ENCODE measurements at regions not wholly inside any gene's neighbourhood (a gene's known extent, or its start where the extent isn't known, plus 50 kb on each side); places are given as distances from the start of the nearest gene placed in this dataset.

DNA sequence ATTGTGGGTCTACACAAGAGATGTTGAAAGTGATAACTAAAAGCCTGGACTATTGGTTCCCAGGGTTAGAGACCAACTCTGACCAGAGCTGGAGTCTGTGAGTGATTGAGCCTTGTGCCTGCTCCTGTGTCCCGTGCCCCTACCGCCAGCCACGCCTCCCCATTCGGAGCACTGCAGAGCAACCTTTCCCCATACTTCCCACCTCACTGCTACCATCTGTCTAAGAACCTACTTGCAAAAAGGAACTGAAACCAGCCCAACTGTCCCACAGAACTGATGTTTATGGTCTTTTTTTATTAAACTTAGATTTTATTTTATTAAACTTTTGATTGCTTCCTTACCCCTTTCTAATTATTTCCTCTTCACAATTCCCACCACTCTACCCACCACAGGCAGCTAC lies 300.3 kb upstream of the MGAT5 start:
- DNase-seq, result no peak

DNA sequence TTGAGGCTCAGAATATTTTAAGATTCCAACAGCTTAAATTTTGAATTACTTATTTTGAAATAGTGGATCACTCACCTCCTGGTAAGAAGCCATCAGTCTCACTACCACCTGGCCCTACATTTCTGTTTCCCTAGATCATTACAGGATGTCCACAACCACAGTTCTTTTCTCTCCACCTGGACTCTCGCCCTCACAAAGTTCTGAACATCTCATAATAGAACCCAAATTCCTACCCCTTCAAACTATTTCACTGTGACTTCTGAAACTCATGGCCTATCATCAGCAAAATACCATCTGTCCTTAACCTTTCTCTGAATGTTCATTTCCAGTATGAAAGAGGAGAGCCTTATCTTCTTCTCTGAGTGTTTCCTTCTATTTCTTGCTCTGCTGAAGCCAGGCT lies 299.2 kb upstream of the MGAT5 start:
- no peak for DNase-seq

DNA sequence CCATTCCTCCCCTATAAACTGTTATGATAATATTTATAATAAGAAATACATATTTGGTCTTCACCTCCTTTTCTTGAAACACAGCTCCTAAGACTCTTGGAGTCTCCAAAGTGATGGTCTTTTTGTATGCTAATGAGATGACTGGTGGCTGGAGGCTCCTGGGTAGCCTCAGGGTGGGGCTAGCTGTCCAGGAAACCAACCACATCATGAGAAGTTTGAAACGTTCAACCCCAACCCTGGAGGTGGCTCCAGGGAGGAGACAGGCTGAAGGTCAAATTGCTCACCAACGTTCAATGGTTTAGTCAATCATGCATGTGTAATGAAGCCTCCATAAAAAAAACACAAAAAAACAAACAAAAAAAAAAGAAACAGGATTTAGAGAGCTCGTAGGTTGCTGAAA lies 298.7 kb upstream of the MGAT5 start:
- DNase-seq, result no peak

DNA sequence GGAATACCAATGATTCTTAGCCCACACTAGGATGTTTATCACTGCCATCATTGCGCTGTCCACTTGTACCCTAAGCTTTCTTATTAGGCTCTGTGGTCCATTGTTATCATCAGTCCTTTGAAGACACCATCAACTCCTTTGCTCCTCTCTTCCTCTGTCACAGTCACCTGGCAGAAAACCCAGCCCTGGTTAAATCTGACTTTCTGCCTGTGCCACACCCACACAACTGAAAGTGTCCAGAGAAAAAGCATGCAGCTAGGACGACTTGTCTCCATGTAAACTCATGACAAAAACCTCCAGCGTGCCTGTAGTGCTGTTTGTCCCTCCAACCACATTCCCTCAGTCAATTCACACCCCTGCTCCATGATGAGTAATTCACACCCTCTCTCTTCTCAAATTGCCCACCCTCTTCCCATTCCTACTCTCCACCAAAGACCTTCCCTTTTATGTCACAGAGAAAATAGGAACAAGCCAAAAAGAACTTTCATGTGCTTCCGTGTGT lies 297.4 kb upstream of the MGAT5 start:
- no peak for DNase-seq

DNA sequence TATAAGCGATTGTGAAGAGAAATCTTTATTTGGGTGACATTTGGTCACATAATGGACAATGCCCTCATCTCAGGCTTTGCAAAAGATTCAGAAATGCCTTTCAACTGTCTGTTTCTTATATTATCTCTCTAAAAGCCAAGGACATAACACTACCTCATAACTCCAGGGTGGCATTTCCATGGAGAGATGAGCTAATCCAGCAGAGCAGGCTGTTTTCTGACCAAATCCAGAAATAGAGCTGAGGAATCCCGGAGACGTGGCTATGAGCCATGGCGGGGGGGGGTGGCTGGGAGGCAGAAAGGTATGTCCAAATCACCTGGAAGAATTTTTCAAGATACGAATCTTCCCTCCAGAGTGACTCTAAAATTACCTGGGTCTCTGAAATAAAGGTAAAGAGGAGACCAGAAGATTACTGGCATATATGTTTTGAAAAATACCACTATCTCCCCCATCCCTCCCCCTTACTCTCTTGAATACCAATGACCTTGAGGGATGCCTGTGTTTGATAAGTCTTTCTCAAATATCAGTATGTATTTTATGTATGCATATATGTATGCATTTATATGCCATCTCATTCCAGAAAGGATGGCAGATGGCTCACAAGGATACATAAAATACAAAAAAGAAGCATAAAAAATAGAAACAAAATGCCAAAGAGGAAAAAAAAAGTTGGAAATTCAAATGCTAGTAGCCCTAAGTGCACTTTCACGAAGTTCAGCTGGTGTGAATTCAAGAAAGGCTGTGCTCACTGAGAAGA lies 296.0 kb upstream of the MGAT5 start:
- no peak for DNase-seq

DNA sequence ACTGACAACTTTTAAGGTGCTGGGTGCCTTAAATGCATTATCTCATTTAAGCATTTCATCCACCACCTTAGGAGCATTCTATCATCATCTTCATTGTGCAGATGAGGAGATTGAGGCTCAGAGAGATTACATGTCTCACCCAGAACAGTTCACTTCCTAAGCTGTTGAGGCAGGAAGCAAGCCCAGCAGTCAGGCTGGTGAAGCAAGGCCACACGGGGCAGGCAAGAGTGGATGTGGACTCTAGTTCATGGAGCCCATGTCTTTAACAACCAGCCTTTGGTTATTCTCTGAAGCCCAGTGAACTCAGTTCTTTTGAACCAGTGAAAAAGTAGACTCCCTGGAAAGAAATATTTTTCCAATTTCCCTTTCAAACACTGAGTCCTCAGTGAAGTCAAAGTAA lies 294.8 kb upstream of the MGAT5 start:
- no peak for DNase-seq

DNA sequence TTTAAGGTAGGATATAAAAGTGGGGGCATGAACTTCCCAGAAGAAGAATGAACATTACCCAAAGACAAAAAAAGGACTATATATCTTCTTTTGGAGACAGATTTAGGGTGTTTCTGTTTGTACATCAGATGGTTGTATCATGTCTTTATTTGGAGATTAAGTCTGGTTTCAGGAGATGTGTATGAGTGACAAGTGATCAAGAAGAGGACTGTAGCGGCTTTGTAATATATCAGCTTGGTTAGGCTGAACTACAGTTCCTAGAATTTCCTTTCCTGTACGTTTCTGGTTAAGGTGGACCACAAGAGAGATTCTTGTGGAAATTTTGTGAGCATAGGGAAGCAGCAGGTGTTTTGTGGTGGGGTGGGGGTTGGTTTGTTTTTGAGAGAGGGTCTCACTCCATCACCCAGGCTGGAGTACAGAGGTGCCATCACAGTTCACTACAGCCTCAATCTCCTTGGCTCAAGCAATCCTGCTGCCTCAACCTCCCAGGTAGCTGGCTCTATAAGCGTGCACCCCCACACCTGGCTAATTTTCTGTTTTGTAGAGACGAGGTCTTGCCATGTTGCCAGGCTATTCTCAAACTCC lies 287.1 kb upstream of the MGAT5 start:
- no peak for DNase-seq

DNA sequence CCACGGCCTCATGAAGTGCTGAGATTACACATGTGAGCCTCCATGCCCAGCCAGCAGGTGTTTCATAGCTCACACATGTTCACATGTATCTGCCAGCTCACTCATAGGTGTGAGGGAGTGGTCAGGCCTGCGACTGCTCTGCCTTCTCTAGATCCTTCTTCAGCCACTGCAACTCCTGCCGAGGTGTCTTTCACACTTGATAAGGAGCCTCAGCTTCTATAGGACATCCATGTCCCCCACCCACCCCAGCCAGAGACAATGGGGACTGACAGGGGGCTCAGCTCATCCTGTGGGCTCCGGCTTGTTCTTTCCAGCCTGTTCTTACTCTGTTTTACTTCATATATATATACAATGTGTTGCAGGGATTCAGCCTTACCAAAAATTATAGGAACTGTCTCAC lies 286.5 kb upstream of the MGAT5 start:
- no peak for DNase-seq

DNA sequence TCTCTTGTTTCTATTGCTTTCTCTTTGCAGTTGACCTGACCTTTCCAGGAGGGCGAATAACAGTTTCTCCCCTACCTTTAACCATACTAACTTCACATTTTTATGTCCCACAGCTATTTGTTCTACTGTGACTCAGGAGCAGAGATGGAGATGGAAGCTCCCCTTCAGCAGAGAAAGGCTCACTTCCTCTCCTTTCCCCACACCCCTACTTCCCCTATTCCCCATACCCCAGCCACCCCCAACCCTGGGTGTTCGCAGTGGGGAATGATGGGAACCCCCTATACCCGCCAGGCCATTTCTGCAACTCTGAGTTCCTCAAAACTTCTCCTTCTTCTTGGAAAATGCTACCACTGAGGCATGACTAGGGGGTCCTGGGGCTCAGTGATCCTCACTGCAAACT lies 285.4 kb upstream of the MGAT5 start:
- DNase-seq, result no peak

DNA sequence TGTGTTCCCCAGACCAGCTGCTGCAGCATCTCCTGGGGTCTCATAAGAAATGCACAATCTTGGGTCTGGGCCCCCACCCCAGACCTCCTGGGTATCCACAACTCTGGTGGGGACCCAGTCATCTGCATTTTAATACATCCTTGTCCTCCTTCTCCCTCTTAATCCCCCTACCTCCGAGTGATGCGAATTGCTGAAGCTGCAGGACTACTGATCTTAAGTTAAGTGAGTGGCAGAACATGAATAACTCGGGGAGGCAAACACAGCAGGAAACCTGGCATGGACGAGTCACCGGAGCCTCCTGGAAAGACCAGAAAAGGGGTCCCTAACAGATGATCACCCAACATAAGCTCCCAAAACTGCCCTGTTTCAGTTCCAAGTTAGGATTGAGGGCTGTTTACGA lies 283.2 kb upstream of the MGAT5 start:
- no peak for DNase-seq

DNA sequence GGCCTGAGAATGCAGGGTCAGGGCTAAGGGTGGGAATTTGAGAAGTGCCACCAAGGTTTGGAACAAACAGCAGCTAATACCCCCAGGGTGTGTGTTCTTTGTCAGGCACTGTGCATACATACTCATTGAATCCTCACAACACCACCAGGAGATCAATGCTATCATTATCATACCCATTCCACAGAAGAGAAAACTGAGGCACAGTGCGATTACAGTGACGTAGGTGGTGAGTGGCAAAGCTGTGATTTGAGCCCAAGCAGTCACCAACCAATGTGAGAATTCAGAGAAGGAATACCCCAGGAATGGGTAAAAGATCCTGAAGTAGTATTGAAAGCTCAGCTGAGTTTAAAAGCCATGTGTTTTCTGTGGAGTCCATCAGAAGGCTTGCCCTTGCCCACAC lies 281.6 kb upstream of the MGAT5 start:
- DNase-seq, result no peak

DNA sequence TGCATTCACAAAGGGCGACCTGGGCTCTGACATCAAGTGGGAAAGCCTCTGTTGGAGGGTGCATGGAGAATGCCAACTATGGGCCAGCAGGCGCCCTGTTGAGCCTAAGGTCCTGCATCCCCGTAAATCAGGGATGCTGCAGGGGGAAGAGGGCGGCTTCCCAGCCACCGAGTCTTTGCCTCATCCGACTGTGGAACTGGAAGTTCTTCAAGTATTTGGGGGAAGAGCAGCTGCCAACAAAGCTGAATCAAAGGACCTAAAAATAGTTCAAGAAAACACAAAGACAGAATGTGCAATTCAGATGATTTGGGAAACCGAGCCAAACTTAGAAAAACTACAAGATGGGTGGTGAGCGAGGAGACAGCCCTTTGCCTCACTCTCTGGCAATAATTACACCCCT lies 281.1 kb upstream of the MGAT5 start:
- DNase-seq, result no peak

DNA sequence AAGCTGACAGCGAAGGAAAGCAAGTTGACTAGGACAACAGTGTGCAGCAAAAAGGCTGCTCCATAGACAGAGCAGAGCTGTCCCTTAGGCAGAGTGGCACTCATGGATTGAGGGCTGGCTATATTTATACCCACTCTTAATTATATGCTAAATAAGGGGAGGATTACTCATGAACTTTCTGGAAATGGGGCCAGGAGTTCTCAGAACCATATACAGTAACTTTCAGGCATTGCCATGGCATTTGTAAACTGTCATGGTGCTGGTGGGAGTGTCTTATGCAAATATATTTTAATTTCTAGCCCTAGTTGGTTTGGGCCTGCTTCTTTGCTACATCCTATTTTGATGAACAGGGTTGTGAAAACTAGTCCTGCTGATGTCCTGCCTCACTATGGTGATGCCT lies 279.5 kb upstream of the MGAT5 start:
- no peak for DNase-seq

DNA sequence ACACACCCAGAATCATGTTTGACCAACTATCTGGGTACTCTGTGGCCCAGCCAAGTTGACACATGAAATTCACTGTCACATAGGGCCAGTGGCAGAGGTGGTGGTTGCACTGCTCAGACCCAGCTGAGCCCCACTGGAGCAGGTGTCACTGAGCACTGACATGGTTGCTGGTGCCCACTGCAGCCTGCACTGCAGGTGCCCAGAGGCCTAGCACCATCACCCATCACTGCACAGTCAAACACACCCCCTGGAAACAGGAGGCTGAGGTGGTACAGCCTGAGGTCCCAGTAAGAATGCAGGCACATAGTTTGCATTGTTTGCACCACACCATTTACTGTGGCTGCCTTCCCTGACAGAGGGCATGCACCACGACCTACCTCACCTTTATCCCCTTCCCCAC lies 278.7 kb upstream of the MGAT5 start:
- DNase-seq, result no peak

DNA sequence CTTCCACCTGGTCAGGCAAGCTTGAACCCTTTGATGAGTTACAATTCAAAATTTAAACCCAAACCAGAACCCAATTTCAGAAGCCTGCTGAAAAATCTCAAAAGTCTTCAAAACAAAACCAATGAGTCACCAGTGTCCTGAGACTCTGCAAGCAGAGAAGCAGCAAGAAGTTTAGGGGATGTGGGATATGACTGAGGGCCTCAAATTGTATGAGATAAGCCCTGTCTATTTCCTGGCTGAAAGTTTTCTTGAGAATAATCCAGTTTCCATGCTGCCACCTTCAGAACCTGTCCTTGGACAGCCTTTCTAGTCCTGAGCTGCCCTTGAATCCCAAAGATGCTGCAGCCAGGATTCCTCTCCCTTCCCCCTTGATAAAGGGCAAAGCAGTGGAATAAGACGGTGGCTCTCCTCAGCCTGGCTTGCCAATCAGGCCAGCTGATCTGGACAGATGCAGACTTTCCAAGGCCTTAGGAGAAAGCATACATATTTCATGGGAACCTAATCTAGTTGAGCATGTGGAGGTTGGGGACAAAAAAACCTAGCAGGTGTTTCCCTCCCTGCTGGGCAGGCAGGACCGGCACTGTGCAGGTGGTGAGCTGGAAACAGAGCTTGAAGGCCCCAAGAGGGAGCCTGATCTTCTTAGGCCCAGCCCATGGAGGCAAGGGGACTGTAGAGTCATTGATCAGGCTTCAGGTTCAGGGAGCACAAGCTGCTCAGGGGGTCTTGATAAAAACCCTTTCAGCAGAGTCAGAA lies 278.0 kb upstream of the MGAT5 start:
- DNase-seq, result peak; percentile 40

DNA sequence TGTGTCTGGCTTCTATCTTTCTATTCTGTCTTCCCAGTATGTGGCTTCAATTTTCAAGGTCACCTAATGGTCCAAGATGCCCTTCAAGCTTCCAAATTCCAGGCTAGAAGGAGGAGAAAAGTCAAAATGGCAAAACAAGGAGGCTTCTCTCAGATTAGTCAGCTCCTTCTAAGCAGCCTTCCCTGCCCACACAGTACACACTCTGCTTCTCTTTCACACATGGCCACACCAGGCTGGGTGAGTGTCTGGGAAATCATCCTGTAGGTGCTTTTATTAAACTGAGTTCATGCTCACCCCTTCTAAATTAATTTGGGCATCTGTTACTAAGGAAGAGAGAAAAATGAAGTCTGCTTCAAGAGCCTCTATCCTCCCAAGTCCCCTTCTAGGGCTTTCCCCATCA lies 277.2 kb upstream of the MGAT5 start:
- no peak for DNase-seq

DNA sequence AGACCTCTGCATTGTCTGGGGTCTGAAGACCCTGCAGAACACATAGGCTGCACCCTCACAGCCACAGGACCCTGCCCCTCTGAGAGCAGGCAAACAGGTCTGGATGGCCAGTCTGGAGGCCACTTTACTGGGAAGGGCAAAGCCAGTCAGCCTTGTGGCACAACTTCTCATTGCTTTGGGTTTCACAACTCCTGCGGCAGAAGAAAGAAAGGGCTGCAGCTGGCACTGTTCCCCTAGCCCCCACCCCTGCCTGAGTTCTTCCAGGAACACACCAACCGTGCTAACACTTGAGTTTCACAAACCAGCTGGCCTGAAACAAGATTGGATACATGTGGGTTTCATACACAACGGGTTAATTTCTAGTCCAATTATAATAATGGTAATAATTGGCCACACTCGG lies 276.5 kb upstream of the MGAT5 start:
- no peak for DNase-seq

DNA sequence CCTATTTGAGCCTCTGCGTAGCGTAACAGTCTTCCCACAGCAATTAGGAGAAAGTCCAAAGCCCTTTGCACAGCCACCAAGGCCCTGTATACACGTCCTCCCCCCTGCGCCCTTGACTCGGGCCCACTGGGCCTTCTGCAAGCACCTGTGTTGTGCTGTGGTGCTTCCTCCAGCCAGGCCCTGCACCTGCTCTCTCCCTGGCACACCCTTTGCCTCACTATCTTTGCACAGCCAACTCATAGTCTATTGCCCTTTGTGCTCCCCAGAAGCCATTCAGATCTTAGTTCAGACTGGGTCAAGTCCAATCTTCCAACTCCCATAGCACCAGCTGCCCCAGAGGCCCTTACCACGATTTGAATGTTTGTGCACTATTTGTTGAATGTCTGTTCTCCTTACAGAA lies 271.6 kb upstream of the MGAT5 start:
- no peak for DNase-seq

DNA sequence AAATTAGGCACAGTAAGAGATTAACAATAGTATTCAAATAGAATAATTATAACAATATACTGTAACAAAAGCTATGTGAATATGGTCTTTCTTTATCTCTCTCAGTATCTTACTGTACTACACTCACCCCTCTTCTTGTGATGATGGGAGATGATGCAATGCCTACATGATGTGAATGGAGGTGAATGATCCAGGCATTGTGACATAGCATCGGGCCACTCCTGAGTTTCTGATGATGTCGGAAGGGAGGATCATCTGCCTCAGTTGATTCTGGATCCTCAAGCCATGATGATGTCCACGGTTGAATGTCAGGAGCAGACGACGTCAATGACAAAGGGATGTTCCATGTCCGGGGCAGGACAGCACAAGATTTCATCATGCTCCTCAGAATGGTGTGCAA lies 268.3 kb upstream of the MGAT5 start:
- DNase-seq, result no peak

DNA sequence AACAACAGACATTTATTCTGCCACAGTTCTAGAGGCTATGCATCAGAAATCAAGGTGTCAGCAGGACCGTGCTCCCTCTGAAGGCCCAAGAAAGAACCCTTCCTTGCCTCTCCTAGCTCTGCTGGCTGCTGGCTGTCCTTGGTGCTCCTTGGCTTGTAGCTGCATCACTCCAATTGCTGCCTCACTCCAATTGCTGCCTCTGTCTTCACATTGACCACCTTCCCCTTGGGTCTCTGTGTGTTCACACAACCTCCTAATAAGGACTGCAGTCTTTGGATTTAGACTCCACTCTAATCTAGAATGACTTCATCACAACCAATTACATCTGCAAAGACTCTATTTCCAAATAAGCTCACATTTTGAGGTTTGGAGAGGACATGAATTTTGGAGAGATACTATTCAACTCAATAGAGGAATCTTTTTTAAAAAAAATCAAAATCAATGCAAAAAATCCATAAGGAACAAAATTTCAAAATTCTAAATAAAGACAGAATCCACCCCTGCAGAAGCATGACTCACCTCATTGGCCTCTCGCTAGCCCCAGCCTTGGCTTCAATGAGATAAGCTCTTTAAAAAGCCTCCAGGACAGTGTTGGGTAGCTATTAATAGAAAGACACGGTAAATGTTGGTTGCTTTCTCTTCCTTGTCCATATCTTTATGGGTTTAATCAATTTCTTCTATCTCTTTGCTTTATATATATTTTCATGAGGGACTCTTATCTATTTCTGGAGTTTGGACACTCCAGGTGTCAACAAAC lies 267.6 kb upstream of the MGAT5 start:
- DNase-seq, result no peak

DNA sequence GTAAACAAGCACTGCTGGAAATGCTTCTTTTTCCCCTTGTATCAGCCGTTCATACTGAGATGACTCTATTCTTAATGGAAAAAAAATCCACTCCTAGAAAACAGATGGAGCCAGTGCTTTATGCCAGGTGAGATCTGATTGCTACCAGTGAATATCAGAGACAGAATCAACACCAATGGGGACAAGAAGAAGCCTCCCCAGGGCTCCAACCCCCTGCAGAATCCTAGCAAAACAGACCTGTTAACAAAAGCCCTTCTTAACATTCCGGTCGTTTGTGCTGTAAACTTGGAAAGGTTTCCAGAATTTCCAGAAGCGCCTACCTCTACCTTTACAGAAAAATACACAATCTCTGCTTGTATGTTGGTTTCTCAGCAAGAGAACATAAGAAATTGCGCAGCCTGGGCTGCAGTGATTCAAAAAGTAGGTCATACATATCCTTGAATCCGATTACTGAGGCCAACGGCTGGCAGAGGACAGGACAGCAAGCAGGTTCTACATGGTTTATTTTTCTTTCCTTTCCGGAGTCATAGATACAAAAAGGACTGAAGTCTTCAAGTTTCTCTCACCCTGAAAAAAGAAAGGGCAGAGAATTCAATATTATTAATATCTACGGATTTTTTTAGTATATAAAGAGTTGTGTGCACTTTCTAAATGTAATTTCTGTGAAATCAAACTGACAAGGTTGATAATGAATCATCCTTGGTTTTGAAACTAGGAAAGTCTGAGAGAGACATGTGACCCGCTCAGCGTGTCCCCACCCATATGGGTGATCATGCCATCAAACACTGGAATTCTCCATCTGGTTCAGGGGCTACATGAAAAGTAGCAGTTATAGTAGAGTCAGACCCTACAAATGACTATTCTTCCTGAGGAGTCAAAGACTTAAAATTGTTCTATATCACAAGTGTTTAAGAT lies 266.7 kb upstream of the MGAT5 start:
- DNase-seq, result no peak

DNA sequence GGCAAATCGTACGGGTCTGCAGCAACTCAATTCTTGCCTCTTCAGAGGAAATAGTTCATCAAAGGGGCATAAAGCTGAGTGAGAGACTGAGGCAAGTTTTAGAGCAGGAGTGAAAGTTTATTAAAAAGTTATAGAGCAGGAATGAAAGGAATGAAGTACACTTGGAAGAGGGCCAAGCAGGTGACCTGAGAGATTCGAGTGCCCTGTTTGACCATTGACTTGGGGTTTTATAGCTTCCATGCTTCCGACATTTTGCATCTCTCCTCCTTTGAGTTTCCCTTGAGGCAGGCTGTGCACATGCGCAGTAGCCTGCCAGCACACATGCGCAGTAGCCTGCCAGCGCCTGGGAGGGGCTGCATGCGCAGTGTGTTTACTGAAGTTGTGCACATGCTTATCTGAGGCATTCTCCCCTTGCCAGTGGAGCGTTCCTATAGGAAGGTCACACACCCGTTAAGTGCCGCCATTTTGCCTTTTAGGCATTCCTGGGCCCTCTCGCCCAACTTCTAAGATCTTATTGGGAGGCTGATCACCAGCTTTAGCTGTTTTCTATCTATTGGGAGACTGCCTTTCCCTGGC lies 265.5 kb upstream of the MGAT5 start:
- no peak for DNase-seq

Measured in activated CD4-positive, alpha-beta T cell treated with anti-CD3 and anti-CD28 coated beads, Interleukin-2, Interleukin-6, amounts not matched to agents 100 ng/mL and 50 ng/mL, durations not matched to agents 16 hours and 8 hours (primary cell).